Astrocyte (in vitro differentiated cells and primary cell): ENCODE measurements at regions not wholly inside any gene's neighbourhood (a gene's known extent, or its start where the extent isn't known, plus 50 kb on each side); places are given as distances from the start of the nearest gene placed in this dataset.
"Not testable (repeated sequence)": the region's sequence is repeated elsewhere in the genome, so short reads cannot be mapped to it uniquely, and the experiment has no call there.

Experiments
- DNase-seq: peaks from one replicate; pipeline ENCODE4 v3.0.0-alpha.2; 2010; ENCODE audit warnings: low read depth
- FAIRE-seq: peaks from 2 replicates; lab custom pipeline; 2011; peaks lifted over from hg19 to GRCh38; lab: Jason Lieb, UNC
- H2AFZ ChIP-seq: 2 replicates; pipeline ENCODE4 v1.6.0; 2012; ENCODE audit warnings: low read depth, low read length, inconsistent platforms
- H3K27ac ChIP-seq: 2 replicates; pipeline ENCODE4 v1.5.1; 2011; ENCODE audit warnings: low read depth, low read length, inconsistent platforms
- H3K27me3 ChIP-seq: 2 replicates; pipeline ENCODE4 v1.6.0; 2011; ENCODE audit warnings: low read length, inconsistent platforms; ENCODE audit not compliant: insufficient read depth
- H3K36me3 ChIP-seq: 2 replicates; pipeline ENCODE4 v1.5.1; 2011; ENCODE audit warnings: low read length, inconsistent platforms; ENCODE audit not compliant: insufficient read depth
- H3K4me1 ChIP-seq: 2 replicates; pipeline ENCODE4 v1.5.1; 2011; ENCODE audit warnings: low read length, inconsistent platforms; ENCODE audit not compliant: insufficient read depth
- H3K4me2 ChIP-seq: 2 replicates; pipeline ENCODE4 v1.6.0; 2012; ENCODE audit warnings: low read length, inconsistent platforms
- H3K4me3 ChIP-seq: 2 replicates; pipeline ENCODE4 v1.5.1; 2011; ENCODE audit warnings: low read depth, mild to moderate bottlenecking, low read length, inconsistent platforms; ENCODE audit not compliant: insufficient read depth
- H3K79me2 ChIP-seq: 2 replicates; pipeline ENCODE4 v1.6.0; 2012; ENCODE audit warnings: mild to moderate bottlenecking, low read length, inconsistent platforms; ENCODE audit not compliant: insufficient read depth
- H3K9ac ChIP-seq: 2 replicates; pipeline ENCODE4 v1.6.0; 2012; ENCODE audit warnings: mild to moderate bottlenecking, low read length, inconsistent platforms
- H3K9me3 ChIP-seq: 2 replicates; pipeline ENCODE4 v1.5.1; 2012; ENCODE audit warnings: low read depth, mild to moderate bottlenecking, low read length, inconsistent platforms; ENCODE audit not compliant: insufficient read depth
- H4K20me1 ChIP-seq: 2 replicates; pipeline ENCODE4 v1.6.0; 2012; ENCODE audit warnings: low read length, inconsistent platforms; ENCODE audit not compliant: insufficient read depth
- H3K27ac Mint-ChIP-seq: one replicate; pipeline ENCODE4 v1.8.0; 2021; ENCODE audit warnings: mild to moderate bottlenecking, mixed read lengths; ENCODE audit not compliant: unreplicated experiment
- H3K27me3 Mint-ChIP-seq: one replicate; pipeline ENCODE4 v1.8.0; 2021; ENCODE audit warnings: low read depth, mixed read lengths; ENCODE audit not compliant: unreplicated experiment
- H3K36me3 Mint-ChIP-seq: one replicate; pipeline ENCODE4 v1.8.0; 2021; ENCODE audit warnings: low read depth, mixed read lengths; ENCODE audit not compliant: unreplicated experiment
- H3K4me1 Mint-ChIP-seq: one replicate; pipeline ENCODE4 v1.8.0; 2021; ENCODE audit warnings: low read depth, mixed read lengths; ENCODE audit not compliant: unreplicated experiment
- H3K4me3 Mint-ChIP-seq: one replicate; pipeline ENCODE4 v1.8.0; 2021; ENCODE audit warnings: mild to moderate bottlenecking, moderate library complexity, mixed read lengths; ENCODE audit not compliant: unreplicated experiment
- H3K9me3 Mint-ChIP-seq: one replicate; pipeline ENCODE4 v1.8.0; 2021; ENCODE audit warnings: mild to moderate bottlenecking, mixed read lengths; ENCODE audit not compliant: unreplicated experiment
- CTCF ChIP-seq: IDR thresholded peaks from 2 replicates; pipeline ENCODE4 v1.5.1; 2011; ENCODE audit warnings: low read depth, mild to moderate bottlenecking, inconsistent platforms, low read length, moderate library complexity; ENCODE audit not compliant: insufficient read depth
- EZH2 ChIP-seq: IDR thresholded peaks from 2 replicates; pipeline ENCODE4 v1.6.1; 2012; ENCODE audit warnings: mild to moderate bottlenecking, low read length, inconsistent platforms; ENCODE audit not compliant: insufficient read depth

- Histone ChIP-seq H3K4me2 (no peak overlapping the region), H3K36me3 (no peaks in the 10 kb centered on the region), H2AFZ (no peak overlapping the region), H3K4me3 (no peak overlapping the region), H3K4me1 (no peaks in the 10 kb centered on the region), H4K20me1 (no peaks in the 10 kb centered on the region), H3K9me3 (no peaks in the 10 kb centered on the region), H3K79me2 (no peaks in the 10 kb centered on the region), H3K27me3 (no peaks in the 10 kb centered on the region), H3K9ac (no peak overlapping the region), H3K27ac (no peak overlapping the region)
- H3K9me3 Mint-ChIP-seq: no peaks in the 10 kb centered on the region
- TF ChIP-seq CTCF (no peak), EZH2 (no peak)
- no peaks in the 10 kb centered on the region for H3K4me1 Mint-ChIP-seq
- DNase-seq (no peak), FAIRE-seq (no peak)
- H3K4me3 Mint-ChIP-seq: no peak overlapping the region
- H3K27ac Mint-ChIP-seq: no peak overlapping the region
- peaks cover 4% of the 10 kb centered on the region for H3K27me3 Mint-ChIP-seq
- no peaks in the 10 kb centered on the region for H3K36me3 Mint-ChIP-seq
Observed at GRCh38 chr12:63003223-63003819, 68.4 kb upstream of the PPM1H start.

- not testable (repeated sequence) for H3K9me3 Mint-ChIP-seq, H3K79me2 ChIP-seq, H3K4me1 Mint-ChIP-seq, FAIRE-seq, H3K27ac ChIP-seq, H3K27me3 ChIP-seq, H4K20me1 ChIP-seq, H2AFZ ChIP-seq, H3K4me3 ChIP-seq, H3K4me2 ChIP-seq, H3K27me3 Mint-ChIP-seq, H3K36me3 Mint-ChIP-seq, H3K4me3 Mint-ChIP-seq, H3K36me3 ChIP-seq, H3K9me3 ChIP-seq, DNase-seq, H3K4me1 ChIP-seq, H3K27ac Mint-ChIP-seq, H3K9ac ChIP-seq
Observed at GRCh38 chr12:63002059-63002458, 67.1 kb upstream of the PPM1H start.

GRCh38 chr12:62998454-62998853 lies 63.5 kb upstream of the PPM1H start:
- H3K79me2 ChIP-seq: no peaks in the 10 kb centered on the region
- Mint-ChIP-seq H3K36me3 (no peaks in the 10 kb centered on the region), H3K4me3 (no peak overlapping the region), H3K27ac (no peak overlapping the region), H3K4me1 (no peaks in the 10 kb centered on the region), H3K27me3 (peaks cover 4% of the 10 kb centered on the region), H3K9me3 (no peaks in the 10 kb centered on the region)
- no peak overlapping the region for H3K27ac ChIP-seq
- H3K4me2 ChIP-seq: no peak overlapping the region
- no peaks in the 10 kb centered on the region for H4K20me1 ChIP-seq
- TF ChIP-seq EZH2: no peak
- no peak for TF ChIP-seq CTCF
- H2AFZ ChIP-seq: no peak overlapping the region
- no peak overlapping the region for H3K9ac ChIP-seq
- no peak overlapping the region for H3K4me3 ChIP-seq
- no peaks in the 10 kb centered on the region for H3K27me3 ChIP-seq
- no peaks in the 10 kb centered on the region for H3K4me1 ChIP-seq
- no peaks in the 10 kb centered on the region for H3K9me3 ChIP-seq
- H3K36me3 ChIP-seq: no peaks in the 10 kb centered on the region
- no peak for DNase-seq
- FAIRE-seq: no peak
